CD8-positive, alpha-beta memory T cell (primary cell): ENCODE measurements at regions not wholly inside any gene's neighbourhood (a gene's known extent, or its start where the extent isn't known, plus 50 kb on each side); places are given as distances from the start of the nearest gene placed in this dataset.

ENCODE experiments used
- CTCF ChIA-PET: fragments of 350-600 bp; sonication (Branson Sonifier 250); formaldehyde crosslinking; loops from one replicate; lab custom pipeline; 2021; ENCODE audit warnings: antibody characterized with exemption; lab: Charles Lee
- POLR2A ChIA-PET: fragments of 350-600 bp; sonication (Branson Sonifier 250); formaldehyde crosslinking; loops from one replicate; lab custom pipeline; 2021; ENCODE audit warnings: antibody characterized with exemption; lab: Charles Lee
- DNase-seq, 5 donors: peaks; one replicate each; pipeline versions ENCODE4 v3.0.0 to v3.0.0-alpha.2; 2020 to 2022; ENCODE audit warnings: mixed read lengths in 1 of 5
- H3K27ac ChIP-seq: one replicate; pipeline ENCODE4 v1.7.0; 2013; ENCODE audit warnings: low read depth, mild to moderate bottlenecking, low read length, moderate library complexity
- H3K27me3 ChIP-seq: 2 replicates; pipeline ENCODE4 v1.7.0; 2013; ENCODE audit warnings: low read length, mild to moderate bottlenecking; ENCODE audit not compliant: insufficient read depth, poor library complexity, severe bottlenecking
- H3K36me3 ChIP-seq: 2 replicates; pipeline ENCODE4 v1.7.0; 2013; ENCODE audit warnings: mild to moderate bottlenecking, low read length, moderate library complexity; ENCODE audit not compliant: insufficient read depth
- H3K4me1 ChIP-seq: 2 replicates; pipeline ENCODE4 v1.7.0; 2013; ENCODE audit warnings: mild to moderate bottlenecking, low read length, moderate library complexity; ENCODE audit not compliant: insufficient read depth
- H3K4me3 ChIP-seq: 2 replicates; pipeline ENCODE4 v1.7.0; 2013; ENCODE audit warnings: mild to moderate bottlenecking, low read length
- H3K9me3 ChIP-seq: 2 replicates; pipeline ENCODE4 v1.7.0; 2013; ENCODE audit warnings: mild to moderate bottlenecking, low read length
- H3K27ac Mint-ChIP-seq, 8 donors: one replicate each; pipeline ENCODE4 v1.8.0; 2020 to 2021; ENCODE audit warnings: mixed read lengths in 8 of 8, mild to moderate bottlenecking in 6 of 8, inconsistent platforms in 3 of 8, moderate library complexity in 3 of 8
- H3K27me3 Mint-ChIP-seq, 2 donors: one replicate each; pipeline ENCODE4 v1.8.0; 2020 to 2021; ENCODE audit warnings: mixed read lengths in 2 of 2, mild to moderate bottlenecking in 1 of 2, moderate library complexity in 1 of 2
- H3K36me3 Mint-ChIP-seq, 3 donors: one replicate each; pipeline ENCODE4 v1.8.0; 2020 to 2021; ENCODE audit warnings: mixed read lengths in 3 of 3, inconsistent platforms in 1 of 3, mild to moderate bottlenecking in 1 of 3
- H3K4me1 Mint-ChIP-seq, 3 donors: one replicate each; pipeline ENCODE4 v1.8.0; 2020 to 2021; ENCODE audit warnings: mixed read lengths in 3 of 3, inconsistent platforms in 1 of 3, mild to moderate bottlenecking in 1 of 3
- H3K4me3 Mint-ChIP-seq, 7 donors: one replicate each; pipeline ENCODE4 v1.8.0; 2020 to 2021; ENCODE audit warnings: mixed read lengths in 7 of 7, mild to moderate bottlenecking in 6 of 7, moderate library complexity in 4 of 7, inconsistent platforms in 2 of 7
- H3K9me3 Mint-ChIP-seq, 5 donors: one replicate each; pipeline ENCODE4 v1.8.0; 2020 to 2022; ENCODE audit warnings: mixed read lengths in 5 of 5, mild to moderate bottlenecking in 3 of 5, moderate library complexity in 2 of 5, inconsistent platforms in 1 of 5

- CTCF ChIA-PET, result no interaction called here
- H3K36me3 ChIP-seq, result no peaks in the 10 kb centered on the region
These were observed 1234.9 kb upstream of the CITED2 start for GRCh38 chr6:140609321-140609720.

GRCh38 chr6:140604786-140605185 lies 1230.3 kb upstream of the CITED2 start:
- H3K4me3 ChIP-seq, result no peak overlapping the region
- ChIA-PET CTCF (no interaction called here), POLR2A (no interaction called here)
- Mint-ChIP-seq H3K27me3 (peaks cover 0 to 4% of the 10 kb centered on the region in 2 donors), H3K9me3 (no peaks in the 10 kb centered on the region), H3K36me3 (no peaks in the 10 kb centered on the region), H3K4me3 (no peak overlapping the region), H3K27ac (no peak overlapping the region), H3K4me1 (no peaks in the 10 kb centered on the region)
- no peak overlapping the region for H3K27ac ChIP-seq
- DNase-seq, result no peak
- H3K27me3 ChIP-seq, result no peaks in the 10 kb centered on the region
- H3K36me3 ChIP-seq, result no peaks in the 10 kb centered on the region
- no peaks in the 10 kb centered on the region for H3K9me3 ChIP-seq
- no peaks in the 10 kb centered on the region for H3K4me1 ChIP-seq

More at GRCh38 chr6:140609321-140609720, 1234.9 kb upstream of the CITED2 start:
- Mint-ChIP-seq H3K27ac (no peak overlapping the region), H3K4me3 (no peak overlapping the region), H3K27me3 (no peaks in the 10 kb centered on the region), H3K4me1 (no peaks in the 10 kb centered on the region), H3K36me3 (no peaks in the 10 kb centered on the region), H3K9me3 (no peaks in the 10 kb centered on the region)
- POLR2A ChIA-PET, result no interaction called here
- DNase-seq, result no peak
- H3K27me3 ChIP-seq, result no peaks in the 10 kb centered on the region
- no peaks in the 10 kb centered on the region for H3K4me1 ChIP-seq
- no peak overlapping the region for H3K27ac ChIP-seq
- H3K4me3 ChIP-seq, result no peak overlapping the region
- no peaks in the 10 kb centered on the region for H3K9me3 ChIP-seq

- no peaks in the 10 kb centered on the region for H3K9me3 ChIP-seq
- H3K9me3 Mint-ChIP-seq, result no peaks in the 10 kb centered on the region
- H3K4me3 Mint-ChIP-seq, result no peak overlapping the region
- ChIA-PET POLR2A (no interaction called here), CTCF (no interaction called here)
- no peaks in the 10 kb centered on the region for H3K36me3 ChIP-seq
- no peak overlapping the region for H3K27ac Mint-ChIP-seq
- no peaks in the 10 kb centered on the region for H3K27me3 ChIP-seq
- H3K4me1 Mint-ChIP-seq, result no peaks in the 10 kb centered on the region
- no peak overlapping the region for H3K4me3 ChIP-seq
- no peaks in the 10 kb centered on the region for H3K4me1 ChIP-seq
- H3K27me3 Mint-ChIP-seq, result peaks cover 0 to 4% of the 10 kb centered on the region in 2 donors
- no peak for DNase-seq
- no peaks in the 10 kb centered on the region for H3K36me3 Mint-ChIP-seq
- no peak overlapping the region for H3K27ac ChIP-seq
These were observed 1228.2 kb upstream of the CITED2 start for GRCh38 chr6:140602431-140603248.

GRCh38 chr6:140601021-140601808 lies 1226.8 kb upstream of the CITED2 start:
- CTCF ChIA-PET, result no interaction called here
- no peaks in the 10 kb centered on the region for H3K9me3 ChIP-seq
- POLR2A ChIA-PET, result no interaction called here
- no peak overlapping the region for H3K4me3 Mint-ChIP-seq
- H3K4me3 ChIP-seq, result no peak overlapping the region
- H3K36me3 Mint-ChIP-seq, result no peaks in the 10 kb centered on the region
- H3K27me3 ChIP-seq, result no peaks in the 10 kb centered on the region
- H3K4me1 ChIP-seq, result no peaks in the 10 kb centered on the region
- no peak overlapping the region for H3K27ac Mint-ChIP-seq
- H3K9me3 Mint-ChIP-seq, result no peaks in the 10 kb centered on the region
- H3K4me1 Mint-ChIP-seq, result no peaks in the 10 kb centered on the region
- no peak overlapping the region for H3K27ac ChIP-seq
- H3K27me3 Mint-ChIP-seq, result peaks cover 0 to 4% of the 10 kb centered on the region in 2 donors
- H3K36me3 ChIP-seq, result no peaks in the 10 kb centered on the region
- DNase-seq, result no peak

- Histone ChIP-seq H3K4me3 (no peak overlapping the region), H3K27me3 (no peaks in the 10 kb centered on the region), H3K36me3 (no peaks in the 10 kb centered on the region), H3K4me1 (no peaks in the 10 kb centered on the region), H3K27ac (no peak overlapping the region), H3K9me3 (no peaks in the 10 kb centered on the region)
- H3K4me3 Mint-ChIP-seq, result no peak overlapping the region
- CTCF ChIA-PET, result no interaction called here
- H3K36me3 Mint-ChIP-seq, result no peaks in the 10 kb centered on the region
- H3K27ac Mint-ChIP-seq, result no peak overlapping the region
- POLR2A ChIA-PET, result no interaction called here
- no peaks in the 10 kb centered on the region for H3K4me1 Mint-ChIP-seq
- H3K27me3 Mint-ChIP-seq, result peaks cover 0 to 4% of the 10 kb centered on the region in 2 donors
- DNase-seq, result no peak
- no peaks in the 10 kb centered on the region for H3K9me3 Mint-ChIP-seq
These were observed 1225.5 kb upstream of the CITED2 start for GRCh38 chr6:140599916-140600315.

- ChIA-PET POLR2A (no interaction called here), CTCF (no interaction called here)
- no peak for DNase-seq
- H3K9me3 Mint-ChIP-seq, result no peaks in the 10 kb centered on the region
- H3K36me3 Mint-ChIP-seq, result no peaks in the 10 kb centered on the region
- H3K9me3 ChIP-seq, result no peaks in the 10 kb centered on the region
- no peak overlapping the region for H3K4me3 Mint-ChIP-seq
- H3K4me3 ChIP-seq, result no peak overlapping the region
- H3K27ac ChIP-seq, result no peak overlapping the region
- no peaks in the 10 kb centered on the region for H3K4me1 ChIP-seq
- H3K36me3 ChIP-seq, result no peaks in the 10 kb centered on the region
- H3K27me3 ChIP-seq, result no peaks in the 10 kb centered on the region
- peaks cover 0 to 4% of the 10 kb centered on the region in 2 donors for H3K27me3 Mint-ChIP-seq
- no peaks in the 10 kb centered on the region for H3K4me1 Mint-ChIP-seq
- no peak overlapping the region for H3K27ac Mint-ChIP-seq
These were observed 1222.7 kb upstream of the CITED2 start for GRCh38 chr6:140597181-140597580.

- H3K27me3 ChIP-seq, result no peaks in the 10 kb centered on the region
- H3K9me3 Mint-ChIP-seq, result no peaks in the 10 kb centered on the region
- no peaks in the 10 kb centered on the region for H3K4me1 ChIP-seq
- H3K36me3 Mint-ChIP-seq, result no peaks in the 10 kb centered on the region
- H3K27ac Mint-ChIP-seq, result no peak overlapping the region
- no peak for DNase-seq
- no peaks in the 10 kb centered on the region for H3K4me1 Mint-ChIP-seq
- H3K27ac ChIP-seq, result no peak overlapping the region
- H3K4me3 Mint-ChIP-seq, result no peak overlapping the region
- no peaks in the 10 kb centered on the region for H3K27me3 Mint-ChIP-seq
- no peaks in the 10 kb centered on the region for H3K36me3 ChIP-seq
- POLR2A ChIA-PET, result no interaction called here
- no peaks in the 10 kb centered on the region for H3K9me3 ChIP-seq
- no peak overlapping the region for H3K4me3 ChIP-seq
- CTCF ChIA-PET, result no interaction called here
These were observed 1220.3 kb upstream of the CITED2 start for GRCh38 chr6:140594806-140595128.

GRCh38 chr6:140592877-140593276 lies 1218.4 kb upstream of the CITED2 start:
- Mint-ChIP-seq H3K4me1 (no peaks in the 10 kb centered on the region), H3K36me3 (no peaks in the 10 kb centered on the region), H3K9me3 (no peaks in the 10 kb centered on the region), H3K27me3 (no peaks in the 10 kb centered on the region), H3K27ac (no peak overlapping the region), H3K4me3 (no peak overlapping the region)
- DNase-seq, result no peak
- Histone ChIP-seq H3K27me3 (no peaks in the 10 kb centered on the region), H3K4me1 (no peaks in the 10 kb centered on the region), H3K4me3 (no peak overlapping the region), H3K27ac (no peak overlapping the region), H3K9me3 (no peaks in the 10 kb centered on the region), H3K36me3 (no peaks in the 10 kb centered on the region)
- ChIA-PET POLR2A (no interaction called here), CTCF (no interaction called here)
